HCT116 (cell line): ENCODE measurements at regions not wholly inside any gene's neighbourhood (a gene's known extent, or its start where the extent isn't known, plus 50 kb on each side); places are given as distances from the start of the nearest gene placed in this dataset.

Experiments used
- CEBPB ChIP-seq: IDR thresholded peaks from 2 replicates; pipeline ENCODE4 v1.6.1; 2012; ENCODE audit warnings: low read depth
- EGR1 ChIP-seq: IDR thresholded peaks from 2 replicates; pipeline ENCODE4 v1.6.1; 2012; ENCODE audit warnings: low read depth
- EZH2 ChIP-seq: fragments of 200-600 bp; sonication (generic); IDR thresholded peaks from 2 replicates; pipeline ENCODE4 v1.6.1; 2017; ENCODE audit warnings: antibody characterized with exemption, mixed run types
- EZH2phosphoT487 ChIP-seq: fragments of 200-600 bp; IDR thresholded peaks from 2 replicates; pipeline ENCODE4 v1.6.1; 2018; ENCODE audit warnings: antibody characterized with exemption, borderline replicate concordance
- JUND ChIP-seq: IDR thresholded peaks from 2 replicates; pipeline ENCODE4 v1.6.1; 2012
- POLR2A ChIP-seq: IDR thresholded peaks from 2 replicates; pipeline ENCODE4 v1.7.0; 2011; ENCODE audit warnings: borderline replicate concordance; ENCODE audit not compliant: insufficient read depth, insufficient read length; ENCODE audit errors: extremely low read depth
- POLR2AphosphoS5 ChIP-seq: IDR thresholded peaks from 2 replicates; pipeline ENCODE4 v1.6.1; 2011; ENCODE audit warnings: mild to moderate bottlenecking, low read depth, low read length, moderate library complexity
- RAD21 ChIP-seq: IDR thresholded peaks from 2 replicates; pipeline ENCODE4 v1.6.1; 2012; ENCODE audit warnings: low read depth, mild to moderate bottlenecking
- SIN3A ChIP-seq: IDR thresholded peaks from 2 replicates; pipeline ENCODE4 v1.6.1; 2012; ENCODE audit warnings: low read depth
- SP1 ChIP-seq: IDR thresholded peaks from 2 replicates; pipeline ENCODE4 v1.6.1; 2012; ENCODE audit warnings: low read depth
- YY1 ChIP-seq: IDR thresholded peaks from 2 replicates; pipeline ENCODE4 v1.6.1; 2011; ENCODE audit warnings: low read length, low read depth, moderate library complexity, mild to moderate bottlenecking; ENCODE audit not compliant: insufficient replicate concordance; ENCODE audit errors: extremely low read depth
- ZNF274 ChIP-seq: fragments of 200-500 bp; sonication (Bioruptor generic); IDR thresholded peaks from 2 replicates; pipeline ENCODE4 v1.6.1; 2014; ENCODE audit warnings: mild to moderate bottlenecking, low read depth, low read length, inconsistent platforms
- TF ChIP-seq, protein P1 (sequence below), 3 experiments: fragments of 200-600 bp in 1 of 3; sonication (generic) in 1 of 3; IDR thresholded peaks in 2 of 3; conservative IDR thresholded peaks in 1 of 3; 2 replicates each; pipeline ENCODE4 v1.5.1; 2012 to 2017; ENCODE audit warnings: low read depth in 2 of 3, low read length in 2 of 3, antibody characterized with exemption in 1 of 3, borderline replicate concordance in 1 of 3, control low read depth in 1 of 3, mild to moderate bottlenecking in 1 of 3, mixed read lengths in 1 of 3, mixed run types in 1 of 3, moderate library complexity in 1 of 3; ENCODE audit not compliant: insufficient read depth in 1 of 3
- TF ChIP-seq, protein P2 (sequence below): IDR thresholded peaks from 2 replicates; pipeline ENCODE4 v1.6.1; 2012

DNA sequence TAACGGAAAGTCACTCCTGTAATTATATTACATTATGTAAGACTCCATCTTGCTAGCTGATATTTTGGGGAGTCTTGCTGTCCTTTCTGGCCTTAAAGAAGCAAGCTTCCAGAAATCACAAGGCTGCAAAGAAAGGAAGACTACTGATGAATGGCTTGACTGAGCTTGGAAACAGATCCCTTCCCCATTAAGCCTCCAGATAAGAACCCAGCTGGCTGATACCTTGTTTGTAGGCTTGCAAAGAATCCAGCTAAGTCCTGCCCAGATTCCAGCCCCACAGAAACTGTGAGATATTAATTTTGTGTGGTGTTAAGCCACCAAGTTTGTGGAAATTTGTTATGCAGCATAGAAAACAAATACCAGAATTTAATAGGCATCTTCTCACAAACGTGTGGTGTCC lies 49.9 kb upstream of the TMEM106B start:
- TF ChIP-seq, protein P1, sequence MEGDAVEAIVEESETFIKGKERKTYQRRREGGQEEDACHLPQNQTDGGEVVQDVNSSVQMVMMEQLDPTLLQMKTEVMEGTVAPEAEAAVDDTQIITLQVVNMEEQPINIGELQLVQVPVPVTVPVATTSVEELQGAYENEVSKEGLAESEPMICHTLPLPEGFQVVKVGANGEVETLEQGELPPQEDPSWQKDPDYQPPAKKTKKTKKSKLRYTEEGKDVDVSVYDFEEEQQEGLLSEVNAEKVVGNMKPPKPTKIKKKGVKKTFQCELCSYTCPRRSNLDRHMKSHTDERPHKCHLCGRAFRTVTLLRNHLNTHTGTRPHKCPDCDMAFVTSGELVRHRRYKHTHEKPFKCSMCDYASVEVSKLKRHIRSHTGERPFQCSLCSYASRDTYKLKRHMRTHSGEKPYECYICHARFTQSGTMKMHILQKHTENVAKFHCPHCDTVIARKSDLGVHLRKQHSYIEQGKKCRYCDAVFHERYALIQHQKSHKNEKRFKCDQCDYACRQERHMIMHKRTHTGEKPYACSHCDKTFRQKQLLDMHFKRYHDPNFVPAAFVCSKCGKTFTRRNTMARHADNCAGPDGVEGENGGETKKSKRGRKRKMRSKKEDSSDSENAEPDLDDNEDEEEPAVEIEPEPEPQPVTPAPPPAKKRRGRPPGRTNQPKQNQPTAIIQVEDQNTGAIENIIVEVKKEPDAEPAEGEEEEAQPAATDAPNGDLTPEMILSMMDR (IDR thresholded peaks at IDR 0.05 in 2 of 3, conservative IDR thresholded peaks at IDR 0.05 in 1 of 3; ENCODE audit: borderline replicate concordance in 1 of 3, insufficient read depth in 1 of 3, low read depth in 2 of 3, low read length in 2 of 3): no peak
- TF ChIP-seq SP1: no peak
- TF ChIP-seq JUND: no peak
- TF ChIP-seq EZH2phosphoT487: no peak
- no peak for TF ChIP-seq RAD21
- no peak for TF ChIP-seq YY1
- TF ChIP-seq EZH2: no peak
- TF ChIP-seq SIN3A: no peak
- TF ChIP-seq POLR2AphosphoS5: no peak
- TF ChIP-seq EGR1: no peak
- TF ChIP-seq, protein P2, sequence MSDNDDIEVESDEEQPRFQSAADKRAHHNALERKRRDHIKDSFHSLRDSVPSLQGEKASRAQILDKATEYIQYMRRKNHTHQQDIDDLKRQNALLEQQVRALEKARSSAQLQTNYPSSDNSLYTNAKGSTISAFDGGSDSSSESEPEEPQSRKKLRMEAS: no peak
- no peak for TF ChIP-seq CEBPB
- no peak for TF ChIP-seq POLR2A
- no peak for TF ChIP-seq ZNF274
